PFSK-1 (cell line): ENCODE measurements at regions not wholly inside any gene's neighbourhood (a gene's known extent, or its start where the extent isn't known, plus 50 kb on each side); places are given as distances from the start of the nearest gene placed in this dataset.

Experiments
- REST ChIP-seq, 2 experiments: IDR thresholded peaks; 2 replicates each; pipeline versions ENCODE4 v1.6.1 to v1.8.0; 2011 to 2012; ENCODE audit warnings: low read depth in 2 of 2, low read length in 2 of 2, control low read depth in 1 of 2, inconsistent platforms in 1 of 2, mild to moderate bottlenecking in 1 of 2, moderate library complexity in 1 of 2; ENCODE audit not compliant: insufficient read depth in 1 of 2
- SIN3A ChIP-seq: IDR thresholded peaks from 2 replicates; pipeline ENCODE4 v1.6.1; 2012; ENCODE audit warnings: mild to moderate bottlenecking, low read length, moderate library complexity, borderline replicate concordance; ENCODE audit not compliant: insufficient read depth
- TAF1 ChIP-seq: IDR thresholded peaks from 2 replicates; pipeline ENCODE4 v1.6.1; 2012; ENCODE audit warnings: low read length, control low read depth, borderline replicate concordance; ENCODE audit not compliant: insufficient read depth

GRCh38 chr10:120783867-120784266 is 67.3 kb upstream of the WDR11 start:
- TF ChIP-seq REST (IDR thresholded peaks at IDR 0.05; ENCODE audit: insufficient read depth in 1 of 2, low read depth in 2 of 2, low read length in 2 of 2) = no peak
- TF ChIP-seq TAF1 = no peak
- no peak for TF ChIP-seq SIN3A
